ENCODE measurements at regions not wholly inside any gene's neighbourhood (a gene's known extent, or its start where the extent isn't known, plus 50 kb on each side); places are given as distances from the start of the nearest gene placed in this dataset.

GRCh38 chr18:67933271-67933670 is 416.8 kb upstream of the DSEL start:
- no peak for TF ChIP-seq REST (IDR thresholded peaks at IDR 0.05; ENCODE audit: insufficient read depth in 1 of 2, low read depth in 2 of 2, low read length in 2 of 2)
- no peak for TF ChIP-seq TAF1 (IDR thresholded peaks at IDR 0.05; ENCODE audit: borderline replicate concordance, insufficient read depth, low read length)
